AG04449 (cell line): ENCODE measurements at regions not wholly inside any gene's neighbourhood (a gene's known extent, or its start where the extent isn't known, plus 50 kb on each side); places are given as distances from the start of the nearest gene placed in this dataset.
A peak's percentile ranks its signal among the peaks of the same experiment; 100 is the strongest.

ENCODE experiments used
- CTCF ChIA-PET: fragments of 350-600 bp; formaldehyde crosslinking; extraction: SDS; loops from one replicate; lab custom pipeline; 2021; ENCODE audit warnings: antibody characterized with exemption; lab: Yijun Ruan, JAX
- POLR2A ChIA-PET: fragments of 400-600, 350-600 bp; formaldehyde crosslinking; extraction: SDS; loops from one replicate; lab custom pipeline; 2020; ENCODE audit warnings: antibody characterized with exemption, inconsistent platforms; lab: Yijun Ruan, JAX
- DNase-seq: peaks from one replicate; pipeline ENCODE4 v3.0.0-alpha.2; 2010; ENCODE audit warnings: low read depth, low spot score
- H3K4me3 ChIP-seq: 2 replicates; pipeline ENCODE4 v1.5.1; 2011; ENCODE audit warnings: low read depth, mild to moderate bottlenecking, control low read depth, low read length
- TF ChIP-seq, protein P1 (sequence below): IDR thresholded peaks from one replicate; pipeline ENCODE4 v1.5.1; 2011; ENCODE audit warnings: mild to moderate bottlenecking, moderate library complexity, low read length, control low read depth, inconsistent platforms; ENCODE audit not compliant: insufficient read depth; ENCODE audit errors: missing control alignments

- ChIA-PET CTCF (no interaction called here), POLR2A (no interaction called here)
- DNase-seq, result no peak
- TF ChIP-seq, protein P1, sequence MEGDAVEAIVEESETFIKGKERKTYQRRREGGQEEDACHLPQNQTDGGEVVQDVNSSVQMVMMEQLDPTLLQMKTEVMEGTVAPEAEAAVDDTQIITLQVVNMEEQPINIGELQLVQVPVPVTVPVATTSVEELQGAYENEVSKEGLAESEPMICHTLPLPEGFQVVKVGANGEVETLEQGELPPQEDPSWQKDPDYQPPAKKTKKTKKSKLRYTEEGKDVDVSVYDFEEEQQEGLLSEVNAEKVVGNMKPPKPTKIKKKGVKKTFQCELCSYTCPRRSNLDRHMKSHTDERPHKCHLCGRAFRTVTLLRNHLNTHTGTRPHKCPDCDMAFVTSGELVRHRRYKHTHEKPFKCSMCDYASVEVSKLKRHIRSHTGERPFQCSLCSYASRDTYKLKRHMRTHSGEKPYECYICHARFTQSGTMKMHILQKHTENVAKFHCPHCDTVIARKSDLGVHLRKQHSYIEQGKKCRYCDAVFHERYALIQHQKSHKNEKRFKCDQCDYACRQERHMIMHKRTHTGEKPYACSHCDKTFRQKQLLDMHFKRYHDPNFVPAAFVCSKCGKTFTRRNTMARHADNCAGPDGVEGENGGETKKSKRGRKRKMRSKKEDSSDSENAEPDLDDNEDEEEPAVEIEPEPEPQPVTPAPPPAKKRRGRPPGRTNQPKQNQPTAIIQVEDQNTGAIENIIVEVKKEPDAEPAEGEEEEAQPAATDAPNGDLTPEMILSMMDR, result no peak
- no peak overlapping the region for H3K4me3 ChIP-seq
These were observed 97.1 kb upstream of the ZC3H12C start for GRCh38 chr11:109996060-109996459.

GRCh38 chr11:109998921-109999320 lies 94.3 kb upstream of the ZC3H12C start:
- DNase-seq, result no peak
- TF ChIP-seq, protein P1, result no peak
- ChIA-PET CTCF (interaction anchor here (1.2 kb wide), 1 partner anchor 10 kb away, joined by 3 read pairs; no protein-coding TSS in a partner anchor), POLR2A (no interaction called here)
- no peak overlapping the region for H3K4me3 ChIP-seq

DNA sequence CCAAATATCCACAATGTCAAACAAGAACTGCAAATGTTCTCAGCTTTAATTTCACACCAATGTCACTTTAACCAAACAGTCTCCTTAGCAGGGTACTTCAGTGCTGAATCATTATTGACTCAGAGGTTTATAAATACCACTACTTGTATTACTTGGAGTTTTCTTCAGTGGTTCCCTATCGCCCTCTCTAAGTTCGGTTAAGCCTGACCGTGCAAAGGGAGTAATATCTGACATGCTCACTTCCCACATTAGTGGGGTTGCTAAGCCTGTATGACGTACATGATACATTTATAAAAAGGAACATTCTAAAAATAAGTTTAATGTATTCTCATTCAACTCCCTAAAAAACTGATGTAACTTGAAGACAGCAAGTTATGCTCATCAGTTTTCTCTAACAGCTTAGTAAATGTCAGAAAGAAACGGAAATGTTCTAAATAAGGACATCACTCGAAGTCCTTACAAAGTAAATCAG lies 93.1 kb upstream of the ZC3H12C start:
- ChIA-PET POLR2A (no interaction called here), CTCF (interaction anchor here (1.1 to 1.5 kb wide), 3 partner anchors 8 to 61 kb away, joined by 3 to 5 read pairs (median 3); no protein-coding TSS in a partner anchor)
- TF ChIP-seq, protein P1, result no peak
- DNase-seq, result peak; percentile 97
- no peak overlapping the region for H3K4me3 ChIP-seq

DNA sequence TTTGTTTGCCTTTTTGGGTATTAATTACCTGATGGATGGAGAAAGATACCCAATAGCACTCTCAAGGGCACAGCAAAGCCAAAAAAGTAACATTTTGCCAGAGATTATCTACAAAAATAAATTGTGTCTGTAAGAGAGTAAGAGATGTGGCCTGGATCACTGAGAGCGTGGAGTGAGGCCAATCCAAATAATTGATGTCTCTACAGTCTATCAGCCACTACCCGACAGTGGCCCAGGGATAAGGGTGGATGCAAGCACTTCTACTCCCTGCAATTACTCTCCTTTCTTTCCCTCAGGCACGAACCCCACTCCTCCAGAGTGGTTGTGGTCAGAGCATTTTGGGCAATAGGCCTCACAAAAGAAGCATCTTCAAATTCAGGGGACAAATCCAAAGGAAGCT lies 92.3 kb upstream of the ZC3H12C start:
- CTCF ChIA-PET, result interaction anchor here (1.1 to 1.5 kb wide), 2 partner anchors 9 to 62 kb away, joined by 3 to 5 read pairs; no protein-coding TSS in a partner anchor
- POLR2A ChIA-PET, result no interaction called here
- no peak overlapping the region for H3K4me3 ChIP-seq
- DNase-seq, result no peak
- TF ChIP-seq, protein P1, result no peak

GRCh38 chr11:110003426-110003825 lies 89.8 kb upstream of the ZC3H12C start:
- CTCF ChIA-PET, result no interaction called here
- DNase-seq, result no peak
- POLR2A ChIA-PET, result no interaction called here
- H3K4me3 ChIP-seq, result no peak overlapping the region
- TF ChIP-seq, protein P1, result no peak

- no peak overlapping the region for H3K4me3 ChIP-seq
- no peak for DNase-seq
- POLR2A ChIA-PET, result no interaction called here
- TF ChIP-seq, protein P1, result no peak
- CTCF ChIA-PET, result no interaction called here
These were observed 81.6 kb upstream of the ZC3H12C start for GRCh38 chr11:110011595-110011994.
